SH-SY5Y (cell line): ENCODE measurements at regions not wholly inside any gene's neighbourhood (a gene's known extent, or its start where the extent isn't known, plus 50 kb on each side); places are given as distances from the start of the nearest gene placed in this dataset.

Experiments used
- GATA2 ChIP-seq: IDR thresholded peaks from 2 replicates; pipeline ENCODE4 v1.6.1; 2011; ENCODE audit warnings: mild to moderate bottlenecking, low read depth, low read length
- GATA3 ChIP-seq: IDR thresholded peaks from 2 replicates; pipeline ENCODE4 v1.6.1; 2011; ENCODE audit warnings: low read depth, mild to moderate bottlenecking, low read length, moderate library complexity

GRCh38 chr17:70984873-70985272, 815.5 kb downstream of the KCNJ2 start:
- TF ChIP-seq GATA3 (no peak), GATA2 (no peak)
